ENCODE measurements at regions not wholly inside any gene's neighbourhood (a gene's known extent, or its start where the extent isn't known, plus 50 kb on each side); places are given as distances from the start of the nearest gene placed in this dataset.

- DNase-seq (ENCODE audit: low read depth): no peak
- no peak for TF ChIP-seq CTCF (IDR thresholded peaks at IDR 0.05; ENCODE audit: insufficient read depth, low read length, poor library complexity, severe bottlenecking)
- Histone ChIP-seq H3K4me3 (ENCODE audit: low read depth, low read length) (no peak overlapping the region), H3K36me3 (ENCODE audit: control insufficient read depth, insufficient read depth, low read length) (no peaks in the 10 kb centered on the region), H3K27me3 (ENCODE audit: control insufficient read depth, insufficient read depth, low read length) (peaks cover 26% of the 10 kb centered on the region)
Observed at GRCh38 chr16:85328676-85329058, 216.4 kb upstream of the CIBAR2 start.

GRCh38 chr16:85329059-85329812, 217.0 kb upstream of the CIBAR2 start:
- Histone ChIP-seq H3K36me3 (ENCODE audit: control insufficient read depth, insufficient read depth, low read length) (no peaks in the 10 kb centered on the region), H3K4me3 (ENCODE audit: low read depth, low read length) (no peak overlapping the region), H3K27me3 (ENCODE audit: control insufficient read depth, insufficient read depth, low read length) (peaks cover 26% of the 10 kb centered on the region)
- no peak for DNase-seq (ENCODE audit: low read depth)
- no peak for TF ChIP-seq CTCF (IDR thresholded peaks at IDR 0.05; ENCODE audit: insufficient read depth, low read length, poor library complexity, severe bottlenecking)

- no peak for TF ChIP-seq CTCF (IDR thresholded peaks at IDR 0.05; ENCODE audit: insufficient read depth, low read length, poor library complexity, severe bottlenecking)
- no peak overlapping the region for H3K4me3 ChIP-seq (ENCODE audit: low read depth, low read length)
- peaks cover 26% of the 10 kb centered on the region for H3K27me3 ChIP-seq (ENCODE audit: control insufficient read depth, insufficient read depth, low read length)
- H3K36me3 ChIP-seq (ENCODE audit: control insufficient read depth, insufficient read depth, low read length): no peaks in the 10 kb centered on the region
- DNase-seq (ENCODE audit: low read depth): no peak
Observed at GRCh38 chr16:85330006-85330693, 217.9 kb upstream of the CIBAR2 start.

- peak; percentile 52 for TF ChIP-seq CTCF (IDR thresholded peaks at IDR 0.05; ENCODE audit: insufficient read depth, low read length, poor library complexity, severe bottlenecking)
- peaks cover 26% of the 10 kb centered on the region for H3K27me3 ChIP-seq (ENCODE audit: control insufficient read depth, insufficient read depth, low read length)
- DNase-seq (ENCODE audit: low read depth): peak; percentile 61
- H3K36me3 ChIP-seq (ENCODE audit: control insufficient read depth, insufficient read depth, low read length): no peaks in the 10 kb centered on the region
- H3K4me3 ChIP-seq (ENCODE audit: low read depth, low read length): no peak overlapping the region
Observed at GRCh38 chr16:85330694-85331188, 218.5 kb upstream of the CIBAR2 start.

- DNase-seq (ENCODE audit: low read depth): no peak
- H3K27me3 ChIP-seq (ENCODE audit: control insufficient read depth, insufficient read depth, low read length): peaks cover 26% of the 10 kb centered on the region
- no peak overlapping the region for H3K4me3 ChIP-seq (ENCODE audit: low read depth, low read length)
- H3K36me3 ChIP-seq (ENCODE audit: control insufficient read depth, insufficient read depth, low read length): no peaks in the 10 kb centered on the region
- no peak for TF ChIP-seq CTCF (IDR thresholded peaks at IDR 0.05; ENCODE audit: insufficient read depth, low read length, poor library complexity, severe bottlenecking)
Observed at GRCh38 chr16:85331688-85332087, 219.4 kb upstream of the CIBAR2 start.

All from kidney epithelial cell (primary cell).